Activated CD8-positive, alpha-beta T cell treated with anti-CD3 and anti-CD28 coated beads for 36 hours (primary cell): ENCODE measurements at regions not wholly inside any gene's neighbourhood (a gene's known extent, or its start where the extent isn't known, plus 50 kb on each side); places are given as distances from the start of the nearest gene placed in this dataset.

Experiments used
- ATAC-seq: fragments of 200-7000 bp; cut with Tn5 transposase; one replicate; pipeline ENCODE4 v1.10.0; 2021; ENCODE audit warnings: mild to moderate bottlenecking, moderate library complexity
- CTCF ChIA-PET: fragments of 350-600 bp; sonication (Branson Sonifier 250); formaldehyde crosslinking; loops from one replicate; lab custom pipeline; 2021; ENCODE audit warnings: antibody characterized with exemption; lab: Charles Lee
- POLR2A ChIA-PET: fragments of 350-600 bp; sonication (Branson Sonifier 250); formaldehyde crosslinking; loops from one replicate; lab custom pipeline; 2021; ENCODE audit warnings: antibody characterized with exemption; lab: Charles Lee
- DNase-seq: peaks from one replicate; pipeline ENCODE4 v3.0.0-alpha.2; 2020
- H3K27ac Mint-ChIP-seq: one replicate; pipeline ENCODE4 v1.8.0; 2021; ENCODE audit warnings: mild to moderate bottlenecking, mixed read lengths
- H3K27me3 Mint-ChIP-seq: one replicate; pipeline ENCODE4 v1.8.0; 2021; ENCODE audit warnings: mixed read lengths
- H3K36me3 Mint-ChIP-seq: one replicate; pipeline ENCODE4 v1.8.0; 2021; ENCODE audit warnings: low read depth, mixed read lengths
- H3K4me1 Mint-ChIP-seq: one replicate; pipeline ENCODE4 v1.8.0; 2021; ENCODE audit warnings: low read depth, mixed read lengths
- H3K4me3 Mint-ChIP-seq: one replicate; pipeline ENCODE4 v1.8.0; 2021; ENCODE audit warnings: mild to moderate bottlenecking, moderate library complexity, mixed read lengths
- H3K9me3 Mint-ChIP-seq: one replicate; pipeline ENCODE4 v1.8.0; 2021; ENCODE audit warnings: mixed read lengths
- intact Hi-C: fragments of 100-400 bp; cut with micrococcal nuclease; formaldehyde crosslinking; loops from one replicate; pipeline ENCODE4 v1.10.0; 2022
- TF ChIP-seq, protein P1 (sequence below): fragments of 200-600 bp; IDR thresholded peaks from one replicate; pipeline ENCODE4 v1.8.0; 2022; ENCODE audit warnings: antibody characterized with exemption, mild to moderate bottlenecking

DNA sequence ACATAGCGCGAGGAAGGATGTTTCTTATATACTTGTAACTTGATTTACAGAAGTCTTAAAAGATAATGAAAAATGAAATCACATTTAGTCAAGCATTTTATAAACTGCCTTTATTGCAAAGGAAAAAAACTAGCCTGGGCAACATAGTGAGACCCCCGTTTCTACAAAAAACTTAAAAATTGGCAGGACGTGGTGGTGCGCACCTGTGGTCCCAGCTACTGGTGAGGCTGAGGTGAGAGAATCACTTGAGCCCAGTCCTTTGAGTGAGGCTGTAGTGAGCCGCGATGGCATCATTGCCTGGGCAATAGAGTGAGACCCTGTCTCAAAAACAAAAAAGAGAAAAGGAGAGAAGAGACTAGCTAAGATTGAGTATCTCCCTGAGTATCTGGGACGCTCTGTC, 145.2 kb upstream of the CIBAR2 start:
- intact Hi-C loops, result no loop called here
- Mint-ChIP-seq H3K27ac (no peak overlapping the region), H3K27me3 (peaks cover 12% of the 10 kb centered on the region), H3K4me1 (peaks cover 9% of the 10 kb centered on the region), H3K4me3 (no peak overlapping the region), H3K9me3 (no peaks in the 10 kb centered on the region), H3K36me3 (no peaks in the 10 kb centered on the region)
- DNase-seq (no peak), ATAC-seq (no peak)
- POLR2A ChIA-PET, result no interaction called here
- CTCF ChIA-PET, result interaction anchor here (0.8 to 3.3 kb wide), 5 partner anchors 10 to 163 kb away, joined by 4 to 15 read pairs (median 7); no protein-coding TSS in a partner anchor
- TF ChIP-seq, protein P1, sequence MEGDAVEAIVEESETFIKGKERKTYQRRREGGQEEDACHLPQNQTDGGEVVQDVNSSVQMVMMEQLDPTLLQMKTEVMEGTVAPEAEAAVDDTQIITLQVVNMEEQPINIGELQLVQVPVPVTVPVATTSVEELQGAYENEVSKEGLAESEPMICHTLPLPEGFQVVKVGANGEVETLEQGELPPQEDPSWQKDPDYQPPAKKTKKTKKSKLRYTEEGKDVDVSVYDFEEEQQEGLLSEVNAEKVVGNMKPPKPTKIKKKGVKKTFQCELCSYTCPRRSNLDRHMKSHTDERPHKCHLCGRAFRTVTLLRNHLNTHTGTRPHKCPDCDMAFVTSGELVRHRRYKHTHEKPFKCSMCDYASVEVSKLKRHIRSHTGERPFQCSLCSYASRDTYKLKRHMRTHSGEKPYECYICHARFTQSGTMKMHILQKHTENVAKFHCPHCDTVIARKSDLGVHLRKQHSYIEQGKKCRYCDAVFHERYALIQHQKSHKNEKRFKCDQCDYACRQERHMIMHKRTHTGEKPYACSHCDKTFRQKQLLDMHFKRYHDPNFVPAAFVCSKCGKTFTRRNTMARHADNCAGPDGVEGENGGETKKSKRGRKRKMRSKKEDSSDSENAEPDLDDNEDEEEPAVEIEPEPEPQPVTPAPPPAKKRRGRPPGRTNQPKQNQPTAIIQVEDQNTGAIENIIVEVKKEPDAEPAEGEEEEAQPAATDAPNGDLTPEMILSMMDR, result no peak

DNA sequence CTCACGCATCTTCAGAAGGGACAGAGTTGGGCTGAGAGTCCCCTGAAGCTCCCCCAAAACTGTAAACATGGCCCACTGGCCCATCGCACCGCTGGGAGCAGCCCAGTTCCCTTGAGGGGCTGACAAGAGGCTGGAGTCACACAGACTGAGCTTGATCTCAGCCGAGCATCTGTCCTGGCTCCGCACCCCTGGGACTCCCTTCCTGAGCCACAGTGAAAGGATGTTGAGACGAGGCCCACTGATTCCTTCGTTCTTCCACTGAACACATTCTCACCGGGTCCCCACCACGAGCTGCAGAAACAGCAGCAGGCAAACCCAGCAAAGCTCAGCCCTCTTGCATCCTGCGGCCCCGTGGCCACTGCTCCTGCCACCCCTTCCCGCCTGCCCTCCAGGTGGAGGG, 145.9 kb upstream of the CIBAR2 start:
- H3K9me3 Mint-ChIP-seq, result no peaks in the 10 kb centered on the region
- no peak overlapping the region for H3K27ac Mint-ChIP-seq
- ChIA-PET POLR2A (no interaction called here), CTCF (interaction anchor here (0.8 to 3.3 kb wide), 4 partner anchors 12 to 162 kb away, joined by 4 to 15 read pairs (median 10); no protein-coding TSS in a partner anchor)
- intact Hi-C loops, result no loop called here
- DNase-seq, result no peak
- peaks cover 6% of the 10 kb centered on the region for H3K4me1 Mint-ChIP-seq
- H3K36me3 Mint-ChIP-seq, result no peaks in the 10 kb centered on the region
- ATAC-seq, result no peak
- peaks cover 12% of the 10 kb centered on the region for H3K27me3 Mint-ChIP-seq
- TF ChIP-seq, protein P1, result no peak
- H3K4me3 Mint-ChIP-seq, result no peak overlapping the region

DNA sequence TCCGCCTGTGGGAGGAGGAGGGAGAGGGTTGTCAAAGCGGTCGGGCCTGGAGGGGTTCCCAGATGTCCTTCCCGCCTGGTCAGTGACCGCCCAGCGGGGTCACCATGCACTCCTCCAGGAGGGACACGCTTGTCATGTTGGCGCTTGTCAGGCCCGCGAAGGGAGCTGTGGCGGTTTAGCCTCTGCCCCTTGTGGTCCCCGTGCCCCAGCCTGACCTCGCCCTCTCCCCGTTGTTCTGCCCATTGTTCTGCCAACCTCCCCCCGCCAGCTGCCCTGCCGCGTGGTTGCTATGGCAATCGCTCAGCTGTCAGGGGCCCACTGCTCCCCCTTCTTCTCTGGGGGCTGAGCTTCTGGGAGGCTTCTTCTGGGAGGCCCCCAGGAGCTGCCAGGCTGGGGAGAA, 146.4 kb upstream of the CIBAR2 start:
- Mint-ChIP-seq H3K36me3 (no peaks in the 10 kb centered on the region), H3K4me1 (peaks cover 6% of the 10 kb centered on the region), H3K9me3 (no peaks in the 10 kb centered on the region), H3K27ac (no peak overlapping the region), H3K4me3 (no peak overlapping the region), H3K27me3 (peaks cover 12% of the 10 kb centered on the region)
- DNase-seq, result no peak
- TF ChIP-seq, protein P1, result no peak
- no peak for ATAC-seq
- intact Hi-C loops, result no loop called here
- POLR2A ChIA-PET, result no interaction called here
- CTCF ChIA-PET, result interaction anchor here (2.7 to 3.3 kb wide), 2 partner anchors 13 to 17 kb away, joined by 12 to 15 read pairs; no protein-coding TSS in a partner anchor

DNA sequence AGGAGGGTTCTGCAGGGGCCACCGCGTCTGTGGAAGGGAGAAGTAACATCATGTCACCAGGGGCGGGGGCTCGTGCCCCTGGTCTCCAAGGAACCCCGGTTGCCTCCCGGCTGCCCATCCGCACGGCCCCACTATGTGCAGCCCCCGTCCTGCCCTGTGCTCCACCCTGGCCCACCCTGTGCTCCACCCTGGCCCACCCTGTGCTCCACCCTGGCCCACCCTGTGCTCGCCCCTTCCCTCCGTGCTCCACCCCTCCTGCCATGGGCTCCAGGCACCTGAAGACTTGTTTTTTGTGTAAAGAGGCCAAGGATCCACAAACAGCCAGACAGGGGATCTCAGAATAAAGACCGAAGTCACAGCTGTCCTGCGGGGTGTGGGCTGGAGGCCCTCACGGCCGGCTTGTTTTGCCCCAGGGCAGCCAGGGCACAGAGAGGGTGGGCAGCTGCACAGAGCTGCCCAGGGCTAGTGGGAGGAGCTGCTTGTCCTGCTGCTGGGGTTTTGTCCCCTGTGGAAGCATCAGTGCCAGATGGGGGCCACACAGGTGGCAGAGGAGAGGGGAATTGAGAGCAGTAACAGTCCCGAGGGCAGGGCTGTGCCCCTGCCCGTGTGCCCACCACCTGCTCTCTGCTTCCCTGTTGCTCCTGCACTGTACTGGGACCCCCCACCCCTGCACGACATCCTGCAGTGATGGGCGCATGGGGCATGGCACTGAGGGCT, 147.0 kb upstream of the CIBAR2 start:
- H3K36me3 Mint-ChIP-seq, result no peaks in the 10 kb centered on the region
- ChIA-PET POLR2A (no interaction called here), CTCF (interaction anchor here (2.7 to 3.3 kb wide), 2 partner anchors 13 to 16 kb away, joined by 12 to 15 read pairs; no protein-coding TSS in a partner anchor)
- H3K9me3 Mint-ChIP-seq, result no peaks in the 10 kb centered on the region
- ATAC-seq (no peak), DNase-seq (no peak)
- TF ChIP-seq, protein P1, result no peak
- peaks cover 6% of the 10 kb centered on the region for H3K4me1 Mint-ChIP-seq
- H3K27me3 Mint-ChIP-seq, result peaks cover 12% of the 10 kb centered on the region
- no peak overlapping the region for H3K4me3 Mint-ChIP-seq
- intact Hi-C loops, result no loop called here
- H3K27ac Mint-ChIP-seq, result no peak overlapping the region

DNA sequence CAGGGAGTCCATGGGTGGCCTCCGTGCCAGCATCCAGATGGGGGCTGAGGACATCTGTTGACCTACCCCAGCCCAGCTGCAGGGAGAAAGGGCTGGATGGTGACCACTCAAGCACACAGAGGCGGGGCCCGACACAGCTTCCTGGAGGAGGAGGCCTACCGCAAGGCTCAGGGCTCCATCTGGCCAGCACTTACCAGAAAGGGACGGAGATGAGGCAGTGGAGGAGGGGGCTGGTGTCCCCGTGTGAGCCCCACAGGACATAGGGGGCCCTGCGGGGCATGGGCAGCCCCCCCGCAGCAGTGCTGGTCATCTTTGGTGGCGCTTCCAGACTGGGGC, 147.5 kb upstream of the CIBAR2 start:
- intact Hi-C loops, result no loop called here
- H3K36me3 Mint-ChIP-seq, result no peaks in the 10 kb centered on the region
- no peak overlapping the region for H3K27ac Mint-ChIP-seq
- TF ChIP-seq, protein P1, result no peak
- H3K4me3 Mint-ChIP-seq, result no peak overlapping the region
- ChIA-PET POLR2A (no interaction called here), CTCF (no interaction called here)
- H3K9me3 Mint-ChIP-seq, result no peaks in the 10 kb centered on the region
- no peak for DNase-seq
- peaks cover 12% of the 10 kb centered on the region for H3K27me3 Mint-ChIP-seq
- ATAC-seq, result no peak
- H3K4me1 Mint-ChIP-seq, result peaks cover 6% of the 10 kb centered on the region
